SU-DHL-6 (cell line): ENCODE measurements at regions not wholly inside any gene's neighbourhood (a gene's known extent, or its start where the extent isn't known, plus 50 kb on each side); places are given as distances from the start of the nearest gene placed in this dataset.
"Not testable (repeated sequence)": the region's sequence is repeated elsewhere in the genome, so short reads cannot be mapped to it uniquely, and the experiment has no call there.

Experiments
- EZH2phosphoT487 ChIP-seq: fragments of 200-600 bp; sonication (generic), shearing (Covaris generic); conservative IDR thresholded peaks from 2 replicates; pipeline ENCODE4 v1.6.1; 2018; ENCODE audit warnings: mild to moderate bottlenecking, antibody characterized with exemption, low read length, moderate library complexity, mixed read lengths
- TF ChIP-seq, protein P1 (sequence below): fragments of 200-600 bp; sonication (generic); IDR thresholded peaks from one replicate; pipeline ENCODE4 v1.5.1; 2017; ENCODE audit warnings: antibody characterized with exemption, mild to moderate bottlenecking, low read length, moderate library complexity; ENCODE audit not compliant: insufficient read depth, poor library complexity, severe bottlenecking

DNA sequence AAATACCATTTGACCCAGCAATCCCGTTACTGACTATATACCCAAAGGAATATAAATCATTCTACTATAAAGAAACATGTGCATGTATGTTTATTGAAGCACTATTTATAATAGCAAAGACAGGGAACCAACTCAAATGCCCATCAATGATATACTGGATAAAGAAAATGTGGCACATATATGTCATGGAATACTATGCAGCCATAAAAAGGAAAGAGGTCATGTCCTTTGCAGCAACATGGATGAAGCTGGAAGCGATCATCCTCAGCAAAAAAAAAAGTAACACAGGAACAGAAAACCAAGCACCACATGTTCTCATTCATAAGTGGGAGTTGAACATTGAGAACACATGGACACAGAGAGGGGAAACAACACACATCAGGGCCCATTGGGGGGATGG is 99.9 kb upstream of the THUMPD2 start:
- TF ChIP-seq, protein P1, sequence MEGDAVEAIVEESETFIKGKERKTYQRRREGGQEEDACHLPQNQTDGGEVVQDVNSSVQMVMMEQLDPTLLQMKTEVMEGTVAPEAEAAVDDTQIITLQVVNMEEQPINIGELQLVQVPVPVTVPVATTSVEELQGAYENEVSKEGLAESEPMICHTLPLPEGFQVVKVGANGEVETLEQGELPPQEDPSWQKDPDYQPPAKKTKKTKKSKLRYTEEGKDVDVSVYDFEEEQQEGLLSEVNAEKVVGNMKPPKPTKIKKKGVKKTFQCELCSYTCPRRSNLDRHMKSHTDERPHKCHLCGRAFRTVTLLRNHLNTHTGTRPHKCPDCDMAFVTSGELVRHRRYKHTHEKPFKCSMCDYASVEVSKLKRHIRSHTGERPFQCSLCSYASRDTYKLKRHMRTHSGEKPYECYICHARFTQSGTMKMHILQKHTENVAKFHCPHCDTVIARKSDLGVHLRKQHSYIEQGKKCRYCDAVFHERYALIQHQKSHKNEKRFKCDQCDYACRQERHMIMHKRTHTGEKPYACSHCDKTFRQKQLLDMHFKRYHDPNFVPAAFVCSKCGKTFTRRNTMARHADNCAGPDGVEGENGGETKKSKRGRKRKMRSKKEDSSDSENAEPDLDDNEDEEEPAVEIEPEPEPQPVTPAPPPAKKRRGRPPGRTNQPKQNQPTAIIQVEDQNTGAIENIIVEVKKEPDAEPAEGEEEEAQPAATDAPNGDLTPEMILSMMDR, result not testable (repeated sequence)
- not testable (repeated sequence) for TF ChIP-seq EZH2phosphoT487
